Activated CD4-positive, CD25-positive, alpha-beta regulatory T cell treated with anti-CD3 and anti-CD28 coated beads, Interleukin-2, amount 50 U/mL, for 72 hours (primary cell): ENCODE measurements at regions not wholly inside any gene's neighbourhood (a gene's known extent, or its start where the extent isn't known, plus 50 kb on each side); places are given as distances from the start of the nearest gene placed in this dataset.

Experiments used
- DNase-seq: peaks from one replicate; pipeline ENCODE4 v3.0.0; 2021

DNA sequence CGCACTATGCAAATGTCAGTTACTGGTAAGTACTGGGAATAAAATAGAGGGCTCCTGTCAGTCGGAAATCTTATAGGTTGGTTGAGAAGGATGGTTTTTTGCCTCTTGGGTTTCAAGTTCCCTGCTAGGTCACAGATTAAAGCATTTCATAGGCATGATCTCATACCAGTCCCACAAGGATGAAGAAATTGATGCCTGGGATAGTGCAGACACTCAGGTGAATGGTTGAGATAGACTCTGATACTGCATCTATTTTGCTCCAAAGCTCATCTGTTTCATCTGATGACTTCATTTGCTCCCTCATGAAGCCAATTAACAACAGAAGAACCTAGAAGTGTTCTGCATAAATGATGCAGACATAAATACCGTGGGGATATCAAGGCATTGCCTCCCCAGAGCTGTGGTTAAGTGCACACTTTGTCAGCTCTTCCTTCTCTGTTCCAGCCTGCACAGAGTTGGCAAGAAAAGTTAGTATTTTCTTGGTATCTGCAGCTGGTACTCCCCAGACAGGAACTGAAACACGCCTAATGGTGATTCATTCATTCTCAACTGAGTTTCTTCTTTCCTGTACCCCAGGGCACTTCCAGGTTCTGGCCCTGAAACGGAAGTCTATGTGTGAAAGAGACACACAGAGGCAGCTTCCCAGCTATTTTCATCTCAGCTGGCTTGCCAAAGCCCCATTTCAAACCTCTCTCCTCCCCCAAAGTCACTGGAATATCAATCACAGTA lies 418.3 kb upstream of the SALL1 start:
- no peak for DNase-seq

DNA sequence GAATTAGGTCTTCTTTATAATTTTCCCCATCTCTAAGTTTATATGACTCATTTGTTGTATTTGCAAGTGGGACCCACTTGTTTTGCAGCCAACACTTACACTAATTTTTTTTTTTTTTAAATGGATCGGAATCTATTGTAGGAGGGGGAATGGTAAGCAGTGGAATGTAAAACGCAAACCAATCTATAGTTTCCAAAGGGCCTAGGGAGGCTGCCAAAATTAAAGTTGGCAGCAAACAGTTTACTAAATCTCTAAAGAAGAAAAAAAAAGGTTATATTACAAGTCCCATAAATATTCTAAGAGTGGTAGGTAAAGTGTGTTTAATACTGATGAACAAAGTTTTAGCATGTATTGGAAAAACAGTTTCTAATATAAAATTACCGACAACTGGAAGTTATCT lies 416.8 kb upstream of the SALL1 start:
- no peak for DNase-seq

DNA sequence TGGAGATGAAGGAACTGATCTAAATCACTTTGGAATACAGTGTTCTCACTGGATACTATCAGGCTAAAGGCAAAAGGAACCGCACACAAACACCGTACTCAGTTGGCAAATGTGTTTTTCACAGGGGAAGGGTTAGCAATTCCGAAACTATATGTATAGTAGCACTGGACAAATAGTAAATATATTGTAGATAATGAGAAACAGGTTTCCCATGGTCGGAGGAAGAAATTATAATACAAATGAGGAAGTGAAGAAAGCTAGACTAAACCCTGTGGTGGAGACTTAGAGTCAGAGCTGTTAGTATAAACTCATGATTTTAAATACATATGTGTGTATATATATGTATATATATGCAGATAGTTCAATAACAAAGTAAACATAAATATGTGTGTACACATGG lies 414.1 kb upstream of the SALL1 start:
- DNase-seq: no peak

DNA sequence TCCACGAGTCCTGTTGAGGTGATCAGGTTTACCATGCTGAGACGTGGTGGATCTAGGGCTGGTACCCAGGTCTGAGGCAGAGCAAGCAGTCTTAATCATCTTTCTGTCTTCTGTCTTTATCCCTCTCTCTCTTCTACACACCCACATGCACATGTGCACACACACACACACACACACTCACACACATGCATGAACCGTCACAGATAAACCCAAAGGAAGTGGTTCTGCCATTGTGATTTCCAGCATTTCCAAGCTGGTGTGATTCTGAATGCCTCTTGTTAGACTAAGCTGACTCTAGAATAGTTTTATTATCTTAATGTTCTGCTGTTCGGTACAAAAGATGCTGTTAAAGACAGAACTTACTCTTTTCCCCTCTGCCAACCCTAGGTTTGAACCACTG lies 411.8 kb upstream of the SALL1 start:
- DNase-seq: no peak

DNA sequence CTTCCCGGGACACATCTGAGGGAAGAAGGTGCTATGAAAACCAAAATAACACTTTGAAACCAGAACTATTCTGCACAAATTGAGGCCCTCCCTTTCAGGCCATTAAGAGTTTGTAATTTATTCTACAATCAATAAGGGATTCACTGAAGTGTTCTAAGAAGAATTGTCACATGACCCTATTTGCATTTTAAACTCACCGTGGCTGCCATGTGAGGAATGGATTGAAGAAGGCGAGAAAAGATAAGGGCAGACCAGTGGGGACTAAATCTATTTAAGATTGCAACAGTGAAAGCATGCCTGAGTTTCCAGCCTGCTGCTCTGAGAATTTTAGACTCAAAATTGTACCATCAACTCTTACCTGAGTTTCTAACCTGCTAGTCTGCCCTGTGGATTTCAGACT lies 408.8 kb upstream of the SALL1 start:
- DNase-seq: no peak

DNA sequence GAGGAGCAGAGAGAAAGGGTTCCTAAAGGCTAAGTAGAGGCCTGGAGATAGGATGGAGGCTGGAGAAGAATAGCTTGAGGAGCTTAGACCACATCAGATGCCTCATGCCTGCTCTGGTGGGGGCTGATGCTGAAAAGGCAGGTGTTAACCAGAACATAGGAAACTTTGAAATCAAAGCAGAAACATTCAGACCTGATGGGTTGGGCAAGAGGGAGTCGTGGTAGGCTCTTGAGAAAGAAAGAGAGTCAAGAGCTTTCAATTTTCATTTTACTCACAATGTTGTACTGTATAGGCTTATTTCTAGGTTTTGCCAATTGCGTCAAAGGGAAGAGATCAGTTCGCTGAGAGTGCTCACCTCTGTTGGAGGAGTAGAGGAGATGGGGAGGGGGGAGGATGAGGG lies 406.6 kb upstream of the SALL1 start:
- no peak for DNase-seq

DNA sequence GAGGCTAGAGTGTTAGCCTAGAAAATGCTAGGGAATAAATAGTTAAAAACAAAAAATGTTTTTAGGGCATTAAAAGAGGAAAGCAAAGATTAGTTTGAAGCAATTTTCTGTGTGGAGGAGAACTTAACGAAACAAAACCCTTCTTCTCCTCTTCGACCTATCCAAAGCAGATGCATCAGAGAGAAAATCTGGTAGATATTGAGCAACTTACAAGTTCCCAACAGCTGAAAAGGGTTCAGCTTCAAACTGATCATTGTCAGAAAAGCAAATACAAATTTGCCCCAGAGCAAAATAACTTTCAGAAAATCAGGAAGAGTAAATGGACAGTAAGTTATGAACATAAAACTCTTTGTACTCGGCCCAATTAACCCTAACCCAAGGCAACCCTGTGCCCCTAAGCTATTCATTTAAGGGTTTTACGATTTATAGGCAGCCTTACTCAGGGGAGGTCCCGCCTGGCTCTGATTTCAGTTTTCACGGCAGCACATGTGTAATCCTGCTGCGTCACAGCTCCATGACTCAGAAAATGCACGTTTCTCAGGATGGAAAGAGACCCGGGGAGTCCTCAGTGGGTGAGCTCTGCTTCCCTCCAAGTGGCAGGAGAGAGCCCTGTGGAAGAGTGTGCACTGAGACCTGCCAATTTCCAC lies 405.7 kb upstream of the SALL1 start:
- no peak for DNase-seq

DNA sequence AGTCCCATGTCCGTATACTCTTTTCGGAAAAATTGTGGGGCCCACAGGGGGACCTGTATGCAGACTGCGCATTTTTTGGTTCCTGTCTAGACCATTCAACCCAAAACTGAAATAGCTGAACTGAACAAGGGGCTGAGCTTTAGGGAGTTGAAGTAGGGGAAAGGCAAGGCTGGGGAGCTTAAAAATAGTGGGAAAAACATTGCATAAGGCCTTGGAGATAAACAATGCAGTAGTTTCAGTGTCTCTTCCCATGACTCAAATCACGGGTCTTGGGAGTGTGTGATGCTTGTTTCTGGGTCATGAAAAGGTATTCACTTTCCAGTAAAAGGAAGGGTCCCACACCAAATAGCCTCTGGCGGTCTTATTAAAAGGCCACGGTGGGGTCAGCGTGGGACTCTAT lies 402.8 kb upstream of the SALL1 start:
- DNase-seq: no peak

DNA sequence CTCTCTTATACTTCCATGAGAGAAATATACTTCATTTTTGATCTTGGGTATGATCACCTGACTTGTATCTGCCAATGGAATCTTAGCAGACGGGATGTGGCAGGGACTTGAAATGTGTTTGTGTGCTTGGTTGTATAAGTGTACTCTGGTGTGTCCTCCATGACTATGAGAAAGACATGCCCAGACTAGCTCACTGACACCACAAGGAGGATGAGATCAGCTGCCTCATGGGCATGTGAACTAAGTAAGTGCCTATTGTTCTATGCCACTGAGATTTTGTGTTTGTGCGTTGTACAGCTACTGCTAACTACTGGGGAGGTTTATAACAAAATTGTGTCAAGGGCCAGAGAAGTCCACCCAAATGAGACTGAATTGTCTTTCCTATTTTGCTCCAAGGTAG lies 402.2 kb upstream of the SALL1 start:
- DNase-seq: no peak

DNA sequence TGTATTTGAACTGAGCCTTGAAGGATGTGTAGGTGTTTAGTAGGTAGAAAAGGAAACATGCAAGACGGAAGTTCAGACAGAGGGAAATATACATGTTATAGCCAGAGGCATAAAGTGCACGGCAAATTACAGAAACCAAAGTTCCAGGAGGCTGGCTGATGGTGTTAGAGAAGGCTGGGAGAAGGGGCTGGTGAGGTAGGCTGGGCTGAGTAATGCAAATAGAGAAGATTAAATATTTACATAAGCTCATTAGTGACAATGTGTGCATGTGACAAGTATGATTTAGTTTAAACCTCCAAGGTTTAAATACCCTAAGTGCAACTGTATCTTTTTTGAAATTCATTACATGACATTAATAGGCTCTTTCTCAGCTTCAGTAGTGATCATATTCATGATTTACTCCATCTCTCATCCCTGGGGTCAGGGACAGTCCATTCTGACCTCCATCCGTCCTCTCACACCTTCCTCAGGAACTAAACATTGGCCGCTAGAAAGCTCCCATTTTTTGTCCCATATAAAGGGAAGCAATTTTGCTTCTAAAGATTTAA lies 399.8 kb upstream of the SALL1 start:
- no peak for DNase-seq

DNA sequence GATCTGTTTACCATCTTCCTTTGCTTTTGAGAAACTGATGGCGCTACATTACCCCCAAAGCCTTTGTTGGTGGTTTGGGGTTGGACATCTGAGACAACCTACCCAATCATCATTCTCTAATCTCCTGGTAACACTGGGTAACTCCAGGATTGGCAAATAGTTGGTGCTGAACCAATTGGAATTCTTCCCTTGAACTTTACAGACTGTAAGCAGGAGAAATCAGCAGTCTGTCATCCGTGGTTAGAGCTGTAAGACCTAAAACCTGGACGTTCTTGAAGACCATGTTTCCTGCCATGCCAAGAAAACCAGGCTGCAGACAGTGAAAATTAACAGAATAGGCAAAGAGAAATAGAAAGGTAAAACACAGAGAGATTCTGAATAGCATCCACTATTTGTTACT lies 398.8 kb upstream of the SALL1 start:
- DNase-seq: no peak

DNA sequence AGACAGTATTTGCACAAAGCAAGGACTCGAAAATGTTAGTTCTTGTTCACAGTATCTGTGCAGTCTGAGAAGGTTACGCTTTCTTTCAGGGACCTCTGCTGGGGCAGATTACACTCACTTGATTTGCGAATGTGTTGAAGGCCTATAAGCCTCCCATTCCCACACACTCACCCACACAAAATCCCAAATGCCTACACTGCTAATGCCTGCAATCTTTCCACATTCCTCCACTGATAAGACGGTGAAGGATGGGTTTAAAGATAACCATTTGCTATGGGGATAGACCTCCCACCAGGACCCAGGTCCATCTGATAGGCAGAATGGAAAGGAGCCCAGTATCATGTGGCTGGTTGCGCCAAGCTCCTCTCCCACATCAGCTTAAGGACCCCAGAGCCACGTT lies 394.9 kb upstream of the SALL1 start:
- DNase-seq: no peak

DNA sequence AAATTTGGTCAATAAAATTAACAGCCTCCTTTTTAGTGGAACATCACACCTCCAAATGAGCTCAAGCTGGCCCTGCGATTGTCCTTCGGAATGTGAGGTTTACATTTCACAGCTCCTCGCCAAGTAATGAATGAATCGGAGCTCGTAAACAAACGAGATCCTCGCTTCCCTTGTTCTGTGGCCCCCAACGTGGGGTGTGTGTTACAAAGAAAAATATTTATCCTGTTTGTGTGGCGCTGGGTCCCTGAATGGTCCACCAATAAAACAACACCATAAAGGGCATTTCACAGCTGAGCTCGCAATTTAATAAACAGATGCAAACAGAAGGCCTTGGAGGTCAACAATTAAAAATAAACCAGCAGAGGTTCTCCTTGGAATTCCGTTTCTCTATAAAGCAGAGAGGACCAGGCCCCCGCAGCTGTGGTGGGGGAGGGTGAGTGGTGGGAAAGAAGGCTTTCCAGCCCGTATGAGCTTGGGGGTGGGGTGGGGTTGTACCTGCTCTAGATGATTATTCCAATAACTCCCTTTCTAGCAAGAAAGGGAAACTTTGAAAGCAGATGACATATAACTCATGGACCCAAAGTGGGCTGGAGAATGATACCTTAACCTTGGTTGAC lies 393.9 kb upstream of the SALL1 start:
- no peak for DNase-seq

DNA sequence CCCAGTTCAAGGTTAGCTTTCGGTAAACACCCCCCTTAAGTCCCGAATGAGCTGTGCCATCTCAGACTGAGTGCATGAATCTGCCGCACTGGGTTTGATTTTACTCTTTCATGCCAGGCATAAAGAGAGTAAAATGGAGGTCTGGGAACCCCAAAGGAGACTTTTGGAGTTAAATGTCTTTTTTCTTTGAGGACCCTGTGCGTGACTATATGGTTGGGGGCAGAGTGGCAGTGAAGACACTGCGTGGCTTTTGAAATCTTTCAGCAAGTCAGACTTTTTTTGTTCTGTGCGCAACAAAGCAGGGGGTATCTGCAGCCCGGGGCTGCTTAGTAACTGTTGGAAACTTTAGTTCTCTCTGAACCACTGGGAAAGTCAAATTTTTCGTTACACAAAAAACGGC lies 392.9 kb upstream of the SALL1 start:
- DNase-seq: no peak

DNA sequence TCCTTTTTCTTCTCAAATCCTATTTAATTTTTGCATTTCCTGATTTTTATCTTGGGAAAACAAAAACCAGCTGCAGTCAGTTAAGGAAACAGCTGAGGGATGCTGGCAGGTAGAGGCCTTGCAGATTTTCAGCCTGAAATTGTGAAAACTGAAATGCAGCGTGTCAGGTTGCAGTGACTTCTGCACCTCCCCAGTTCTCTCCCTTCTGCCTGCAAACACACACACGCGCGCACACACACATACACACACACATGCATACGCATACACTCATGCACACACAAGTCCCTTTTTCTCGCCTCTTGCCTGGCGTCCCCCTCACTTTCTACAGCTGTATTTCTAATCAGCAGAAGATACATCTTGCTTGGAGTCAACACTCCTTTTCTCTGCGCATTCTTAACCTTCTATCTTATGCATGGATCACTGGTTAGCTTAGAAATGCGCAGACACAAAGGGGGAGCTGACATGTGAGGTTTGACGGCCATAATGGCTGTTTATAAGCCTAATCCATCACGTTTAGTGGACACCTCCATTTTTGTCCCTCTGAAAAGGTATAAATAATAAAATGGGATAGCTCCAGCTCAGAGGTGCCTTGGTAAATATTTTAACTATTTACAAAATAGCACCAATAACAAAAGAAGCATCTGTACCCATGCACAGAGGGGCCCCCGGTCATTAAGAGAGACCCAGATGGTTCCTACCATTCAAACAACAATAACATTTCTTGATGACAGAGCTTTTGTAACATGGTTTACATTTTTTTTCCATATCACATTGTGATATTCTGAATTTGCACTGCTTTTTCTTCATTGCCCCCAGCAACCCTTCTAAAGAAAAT lies 392.1 kb upstream of the SALL1 start:
- no peak for DNase-seq

DNA sequence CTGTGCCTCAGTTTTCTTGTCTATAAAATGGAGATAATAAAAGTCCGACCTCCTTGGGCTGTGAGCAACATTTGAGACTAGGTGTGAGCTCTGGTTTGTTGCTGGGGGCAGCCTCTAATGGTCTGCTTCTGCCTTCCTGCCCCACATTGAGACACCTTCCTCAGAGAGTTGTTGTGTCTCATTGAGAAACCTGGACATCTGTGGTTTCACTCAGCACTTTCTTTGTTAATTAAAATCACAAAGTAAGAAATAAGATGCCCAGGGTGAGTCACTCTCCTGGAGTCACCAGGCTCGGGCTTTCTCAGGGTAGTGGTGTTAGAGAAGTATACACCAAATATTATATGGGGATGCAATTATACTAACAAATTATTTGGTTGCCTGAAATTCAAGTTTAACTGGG lies 389.2 kb upstream of the SALL1 start:
- DNase-seq: no peak

DNA sequence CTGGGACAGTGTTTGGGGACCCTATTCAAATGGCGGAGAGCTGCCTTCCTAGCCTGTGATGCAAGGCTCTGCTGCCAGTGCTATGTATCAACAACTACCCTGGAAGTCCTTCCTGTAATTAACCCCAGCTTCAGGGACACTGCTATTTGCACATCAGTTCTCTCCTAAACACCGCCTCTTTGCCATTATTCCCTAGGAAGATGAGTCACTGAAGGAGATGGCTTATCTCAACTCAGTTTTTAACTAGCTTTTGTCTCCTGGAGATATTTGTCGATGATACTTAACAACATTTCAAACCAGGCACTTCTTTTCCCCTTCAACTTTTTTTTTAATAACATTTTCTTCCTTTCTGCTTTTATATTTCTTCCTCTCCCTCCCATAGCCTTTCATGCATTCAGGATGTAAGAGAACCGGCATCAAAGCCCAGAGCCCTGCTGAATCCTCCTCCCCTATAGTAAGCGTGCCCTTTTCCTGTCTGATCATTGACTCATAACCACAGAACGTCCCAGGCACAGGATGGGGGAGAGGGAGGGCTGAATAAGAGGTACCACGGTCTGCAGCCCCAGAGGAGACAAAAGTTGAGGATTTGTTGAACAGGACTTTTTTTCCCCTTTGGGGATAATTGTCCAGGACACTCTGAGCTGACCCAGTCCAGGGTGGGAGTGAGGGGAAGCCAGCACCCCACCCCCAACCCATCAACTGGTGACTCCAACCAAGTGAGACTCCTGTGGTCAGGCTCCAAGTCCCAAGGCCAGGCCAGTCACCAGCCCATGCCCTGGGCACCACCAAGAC lies 387.8 kb upstream of the SALL1 start:
- no peak for DNase-seq

DNA sequence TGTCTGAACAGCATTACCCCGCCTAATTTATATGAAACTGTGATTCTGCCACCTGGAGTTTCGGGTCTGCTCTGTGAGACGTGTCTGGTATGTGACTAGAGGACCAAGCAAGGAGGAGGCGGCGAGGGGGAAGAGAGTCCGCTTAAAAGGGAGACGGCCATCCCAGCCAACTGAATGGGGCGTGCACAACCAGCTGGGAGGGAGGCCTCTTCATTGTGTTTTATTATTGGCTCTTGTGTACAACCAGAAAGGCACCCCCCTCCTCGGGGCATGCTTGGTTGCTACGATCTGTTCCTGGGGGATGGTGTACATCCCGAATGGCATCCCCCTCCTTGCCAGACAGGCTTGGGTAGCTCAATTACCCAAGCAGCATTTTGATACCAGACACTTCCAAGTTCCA lies 384.5 kb upstream of the SALL1 start:
- no peak for DNase-seq

DNA sequence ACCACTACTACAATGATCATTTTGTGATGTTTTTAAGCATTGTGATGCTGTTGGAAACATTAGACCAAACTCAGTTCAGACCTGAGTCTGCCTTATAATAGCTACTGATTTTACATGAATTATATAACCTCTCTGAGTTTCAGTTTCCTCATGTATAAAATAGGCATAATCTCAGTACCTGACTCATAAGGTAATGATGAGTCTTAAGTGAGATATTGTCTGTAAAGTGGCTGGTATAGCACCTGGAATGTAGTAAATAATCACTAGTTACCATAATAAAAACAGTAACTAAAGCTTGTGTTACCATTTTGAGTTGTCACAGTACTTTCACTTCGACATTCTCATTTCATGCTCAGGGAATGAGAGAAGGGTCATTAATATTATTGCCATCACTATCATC lies 381.5 kb upstream of the SALL1 start:
- DNase-seq: no peak

DNA sequence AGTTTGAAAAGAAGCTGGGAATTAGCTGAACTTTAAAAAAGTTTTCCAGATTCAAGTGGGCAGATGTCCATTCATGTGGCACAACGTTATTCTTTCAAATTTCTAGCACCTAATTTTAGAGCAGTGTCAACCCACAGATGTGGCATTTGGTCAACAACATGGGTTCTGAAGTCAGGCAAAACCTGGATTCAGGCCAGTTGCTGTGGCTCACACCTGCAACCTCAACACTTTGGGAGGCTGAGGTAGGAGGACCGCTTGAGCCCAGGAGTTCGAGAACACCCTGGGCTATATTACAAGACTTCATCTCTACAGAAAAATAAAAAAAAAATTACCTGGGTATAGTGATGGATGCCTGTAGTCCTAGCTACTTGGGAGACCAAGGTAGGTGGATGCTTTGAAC lies 380.2 kb upstream of the SALL1 start:
- no peak for DNase-seq

DNA sequence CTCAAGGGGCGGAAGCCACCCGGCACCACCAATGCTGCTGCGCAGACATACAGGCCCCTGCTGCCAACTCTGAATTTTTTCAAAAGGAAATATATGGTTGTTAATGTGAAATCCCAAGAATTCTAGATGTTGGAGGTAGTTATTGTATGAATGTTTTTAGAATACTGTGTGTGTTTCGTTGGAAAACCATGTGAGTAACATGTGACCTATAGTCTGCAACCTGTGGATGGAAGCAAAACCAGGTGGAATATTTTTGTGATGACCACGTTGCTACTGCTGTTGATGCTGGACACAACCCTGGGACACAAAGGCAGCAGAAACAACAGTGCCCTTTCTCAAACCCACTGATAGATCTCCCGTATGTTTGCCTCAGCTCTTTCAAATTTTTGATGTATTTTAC lies 376.3 kb upstream of the SALL1 start:
- no peak for DNase-seq

DNA sequence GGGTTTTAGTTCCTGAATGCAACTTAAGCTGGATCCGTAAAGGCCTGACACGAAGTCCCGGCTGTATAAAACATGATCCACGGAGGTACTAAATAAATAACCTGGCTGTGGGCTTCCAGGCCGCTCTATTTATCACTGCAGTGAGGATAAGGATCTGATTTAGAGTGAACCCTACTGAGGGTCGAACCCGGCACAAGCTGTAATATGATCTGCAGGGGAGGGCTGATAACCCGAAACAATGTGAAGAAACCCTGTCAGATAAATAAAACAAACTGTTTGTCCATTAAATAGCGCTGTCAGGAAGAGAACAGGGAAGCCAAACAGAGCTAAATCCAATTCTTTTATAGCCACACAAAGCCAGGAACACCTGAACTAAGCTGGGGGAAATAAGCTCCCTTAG lies 375.6 kb upstream of the SALL1 start:
- DNase-seq: no peak
